ENCODE measurements at regions not wholly inside any gene's neighbourhood (a gene's known extent, or its start where the extent isn't known, plus 50 kb on each side); places are given as distances from the start of the nearest gene placed in this dataset.

DNA sequence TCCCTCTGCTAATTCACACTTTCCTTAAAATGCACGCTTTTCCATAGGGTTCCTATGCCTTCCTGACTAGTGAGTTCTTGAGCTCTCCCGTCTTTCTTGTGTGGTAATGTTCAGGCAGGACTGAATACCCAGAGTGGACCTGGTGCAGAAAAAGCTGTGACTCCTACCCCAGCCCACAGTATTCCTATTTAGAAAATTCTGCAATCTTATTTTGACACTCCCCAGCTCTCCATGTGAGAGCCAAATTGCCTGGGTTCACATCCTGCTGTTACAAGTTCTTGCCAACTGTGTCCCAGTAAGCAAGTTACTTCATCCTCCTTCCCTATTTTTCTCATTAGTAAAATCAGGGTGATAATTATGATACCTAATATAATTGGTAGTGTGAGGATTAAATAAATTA, 290.8 kb upstream of the SLCO3A1 start:
- peak overlapping the region; percentile 70 for H3K27ac ChIP-seq (ENCODE audit: insufficient read depth, low read length)
- H3K36me3 ChIP-seq (ENCODE audit: control insufficient read depth, insufficient read depth, low read length) = no peaks in the 10 kb centered on the region
- no peaks in the 10 kb centered on the region for H3K27me3 ChIP-seq (ENCODE audit: control insufficient read depth, insufficient read depth, low read length)
- H3K9me3 ChIP-seq (ENCODE audit: control insufficient read depth, insufficient read depth, low read depth, low read length) = no peaks in the 10 kb centered on the region
- H4K20me1 ChIP-seq (ENCODE audit: control insufficient read depth, extremely low read depth, insufficient read depth, low read length) = no peaks in the 10 kb centered on the region
- TF ChIP-seq, protein P1, sequence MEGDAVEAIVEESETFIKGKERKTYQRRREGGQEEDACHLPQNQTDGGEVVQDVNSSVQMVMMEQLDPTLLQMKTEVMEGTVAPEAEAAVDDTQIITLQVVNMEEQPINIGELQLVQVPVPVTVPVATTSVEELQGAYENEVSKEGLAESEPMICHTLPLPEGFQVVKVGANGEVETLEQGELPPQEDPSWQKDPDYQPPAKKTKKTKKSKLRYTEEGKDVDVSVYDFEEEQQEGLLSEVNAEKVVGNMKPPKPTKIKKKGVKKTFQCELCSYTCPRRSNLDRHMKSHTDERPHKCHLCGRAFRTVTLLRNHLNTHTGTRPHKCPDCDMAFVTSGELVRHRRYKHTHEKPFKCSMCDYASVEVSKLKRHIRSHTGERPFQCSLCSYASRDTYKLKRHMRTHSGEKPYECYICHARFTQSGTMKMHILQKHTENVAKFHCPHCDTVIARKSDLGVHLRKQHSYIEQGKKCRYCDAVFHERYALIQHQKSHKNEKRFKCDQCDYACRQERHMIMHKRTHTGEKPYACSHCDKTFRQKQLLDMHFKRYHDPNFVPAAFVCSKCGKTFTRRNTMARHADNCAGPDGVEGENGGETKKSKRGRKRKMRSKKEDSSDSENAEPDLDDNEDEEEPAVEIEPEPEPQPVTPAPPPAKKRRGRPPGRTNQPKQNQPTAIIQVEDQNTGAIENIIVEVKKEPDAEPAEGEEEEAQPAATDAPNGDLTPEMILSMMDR (conservative IDR thresholded peaks at IDR 0.05 in 1 of 2, IDR thresholded peaks at IDR 0.05 in 1 of 2; ENCODE audit: low read depth in 1 of 2, low read length in 2 of 2) = no peak
- no peak for TF ChIP-seq EZH2 (IDR thresholded peaks at IDR 0.05; ENCODE audit: low read length, missing control alignments)
- peaks cover 9% of the 10 kb centered on the region for H3K4me1 ChIP-seq (ENCODE audit: control insufficient read depth, extremely low read depth, insufficient read depth, low read length)
- no peaks in the 10 kb centered on the region for H3K79me2 ChIP-seq (ENCODE audit: control insufficient read depth, insufficient read depth, low read length)
- no peak overlapping the region for H3K4me3 ChIP-seq (replicated peaks in 1 of 4; ENCODE audit: control extremely low read depth in 1 of 4, insufficient read depth in 1 of 4, low read depth in 3 of 4, low read length in 4 of 4)
- DNase-seq (ENCODE audit: low read depth in 2 of 2) = no peak
- H3K9ac ChIP-seq (ENCODE audit: insufficient read depth, low read length) = no peak overlapping the region
- H2AFZ ChIP-seq (ENCODE audit: low read length) = no peak overlapping the region
- H3K4me2 ChIP-seq (ENCODE audit: extremely low read depth, insufficient read depth, low read length) = no peak overlapping the region

- no peaks in the 10 kb centered on the region for H3K79me2 ChIP-seq (ENCODE audit: control insufficient read depth, insufficient read depth, low read length)
- H3K27ac ChIP-seq (ENCODE audit: insufficient read depth, low read length) = no peak overlapping the region
- H3K36me3 ChIP-seq (ENCODE audit: control insufficient read depth, insufficient read depth, low read length) = no peaks in the 10 kb centered on the region
- H3K4me3 ChIP-seq (replicated peaks in 1 of 4; ENCODE audit: control extremely low read depth in 1 of 4, insufficient read depth in 1 of 4, low read depth in 3 of 4, low read length in 4 of 4) = no peak overlapping the region
- H3K9ac ChIP-seq (ENCODE audit: insufficient read depth, low read length) = no peak overlapping the region
- no peaks in the 10 kb centered on the region for H3K9me3 ChIP-seq (ENCODE audit: control insufficient read depth, insufficient read depth, low read depth, low read length)
- H3K4me1 ChIP-seq (ENCODE audit: control insufficient read depth, extremely low read depth, insufficient read depth, low read length) = peaks cover 9% of the 10 kb centered on the region
- no peaks in the 10 kb centered on the region for H3K27me3 ChIP-seq (ENCODE audit: control insufficient read depth, insufficient read depth, low read length)
- no peaks in the 10 kb centered on the region for H4K20me1 ChIP-seq (ENCODE audit: control insufficient read depth, extremely low read depth, insufficient read depth, low read length)
- no peak overlapping the region for H2AFZ ChIP-seq (ENCODE audit: low read length)
- no peak overlapping the region for H3K4me2 ChIP-seq (ENCODE audit: extremely low read depth, insufficient read depth, low read length)
- DNase-seq (ENCODE audit: low read depth in 2 of 2) = no peak
- TF ChIP-seq, protein P1 (conservative IDR thresholded peaks at IDR 0.05 in 1 of 2, IDR thresholded peaks at IDR 0.05 in 1 of 2; ENCODE audit: low read depth in 1 of 2, low read length in 2 of 2) = no peak
- no peak for TF ChIP-seq EZH2 (IDR thresholded peaks at IDR 0.05; ENCODE audit: low read length, missing control alignments)
Observed at GRCh38 chr15:91564631-91565030, 288.9 kb upstream of the SLCO3A1 start.

GRCh38 chr15:91566141-91566540, 287.4 kb upstream of the SLCO3A1 start:
- Histone ChIP-seq H3K79me2 (ENCODE audit: control insufficient read depth, insufficient read depth, low read length) (no peaks in the 10 kb centered on the region), H3K4me3 (replicated peaks in 1 of 4; ENCODE audit: control extremely low read depth in 1 of 4, insufficient read depth in 1 of 4, low read depth in 3 of 4, low read length in 4 of 4) (no peak overlapping the region), H2AFZ (ENCODE audit: low read length) (no peak overlapping the region), H3K9me3 (ENCODE audit: control insufficient read depth, insufficient read depth, low read depth, low read length) (no peaks in the 10 kb centered on the region), H3K4me2 (ENCODE audit: extremely low read depth, insufficient read depth, low read length) (no peak overlapping the region), H3K36me3 (ENCODE audit: control insufficient read depth, insufficient read depth, low read length) (no peaks in the 10 kb centered on the region), H4K20me1 (ENCODE audit: control insufficient read depth, extremely low read depth, insufficient read depth, low read length) (no peaks in the 10 kb centered on the region), H3K27ac (ENCODE audit: insufficient read depth, low read length) (no peak overlapping the region), H3K4me1 (ENCODE audit: control insufficient read depth, extremely low read depth, insufficient read depth, low read length) (peaks cover 7% of the 10 kb centered on the region), H3K27me3 (ENCODE audit: control insufficient read depth, insufficient read depth, low read length) (no peaks in the 10 kb centered on the region), H3K9ac (ENCODE audit: insufficient read depth, low read length) (no peak overlapping the region)
- no peak for DNase-seq (ENCODE audit: low read depth in 2 of 2)
- TF ChIP-seq, protein P1 (conservative IDR thresholded peaks at IDR 0.05 in 1 of 2, IDR thresholded peaks at IDR 0.05 in 1 of 2; ENCODE audit: low read depth in 1 of 2, low read length in 2 of 2) = no peak
- TF ChIP-seq EZH2 (IDR thresholded peaks at IDR 0.05; ENCODE audit: low read length, missing control alignments) = no peak
